Right forelimb (tissue), 1 donor: ENCODE measurements at regions not wholly inside any gene's neighbourhood (a gene's known extent, or its start where the extent isn't known, plus 50 kb on each side); places are given as distances from the start of the nearest gene placed in this dataset.
"Not testable (repeated sequence)": the region's sequence is repeated elsewhere in the genome, so short reads cannot be mapped to it uniquely, and the experiment has no call there.

Experiments used
- DNase-seq: peaks from one replicate; pipeline ENCODE4 v3.0.0-alpha.2; 2018

DNA sequence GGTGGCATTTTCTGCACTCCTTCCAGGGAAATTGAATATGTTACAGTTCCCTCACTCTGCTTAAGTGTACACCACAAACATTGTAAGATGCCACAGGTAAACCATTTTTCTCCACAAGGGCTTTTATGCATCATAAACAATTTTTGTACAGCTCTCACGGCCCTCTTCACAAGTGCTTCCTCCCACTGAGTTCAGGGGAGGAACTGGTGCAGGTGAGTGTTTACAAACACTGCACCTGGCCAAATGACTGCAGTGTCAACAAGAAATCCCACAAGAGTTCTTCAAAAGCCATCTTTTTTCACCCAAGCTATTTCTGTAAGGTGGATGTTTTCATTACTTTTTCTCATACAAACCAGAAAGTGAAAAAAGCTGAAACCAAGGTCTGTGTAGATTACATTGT, 973.2 kb downstream of the AACS start:
- no peak for DNase-seq

DNA sequence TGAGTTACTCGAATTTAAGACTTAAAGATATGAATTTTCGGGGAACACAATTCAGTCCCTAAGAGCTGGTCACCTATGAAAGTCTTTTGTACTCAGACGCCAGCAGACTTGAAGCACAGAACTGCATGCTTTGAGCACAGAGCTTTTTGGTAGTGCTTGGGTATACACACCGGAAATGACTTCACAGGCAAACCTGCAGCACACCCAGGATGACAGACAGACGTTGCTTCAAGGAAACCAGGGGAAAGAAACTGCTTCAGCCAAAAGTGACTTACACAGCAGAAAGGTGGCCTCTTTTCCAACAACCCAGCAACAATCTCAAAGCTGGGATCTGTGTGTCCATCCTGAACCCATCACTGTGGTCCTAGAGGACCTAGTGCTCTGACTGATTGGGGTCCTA, 975.1 kb downstream of the AACS start:
- no peak for DNase-seq

DNA sequence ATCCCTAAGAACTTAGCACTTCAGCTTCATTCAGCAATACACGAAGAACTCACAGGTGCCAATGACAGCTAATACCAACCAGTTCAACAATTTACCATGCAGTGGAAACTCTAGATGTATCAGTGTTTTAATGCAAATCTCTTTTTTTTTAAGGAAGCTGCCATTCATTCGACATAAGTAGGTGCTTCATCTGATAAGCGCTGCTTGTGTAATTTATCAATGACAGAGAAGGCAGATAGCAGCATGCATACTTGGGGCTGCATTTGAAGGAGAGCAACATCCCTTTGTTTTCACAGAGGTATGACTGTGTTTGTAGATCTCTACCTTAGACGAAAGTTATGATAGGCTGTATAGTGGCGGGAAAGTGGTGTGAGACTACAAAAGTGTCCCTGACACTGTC, 977.1 kb downstream of the AACS start:
- no peak for DNase-seq

DNA sequence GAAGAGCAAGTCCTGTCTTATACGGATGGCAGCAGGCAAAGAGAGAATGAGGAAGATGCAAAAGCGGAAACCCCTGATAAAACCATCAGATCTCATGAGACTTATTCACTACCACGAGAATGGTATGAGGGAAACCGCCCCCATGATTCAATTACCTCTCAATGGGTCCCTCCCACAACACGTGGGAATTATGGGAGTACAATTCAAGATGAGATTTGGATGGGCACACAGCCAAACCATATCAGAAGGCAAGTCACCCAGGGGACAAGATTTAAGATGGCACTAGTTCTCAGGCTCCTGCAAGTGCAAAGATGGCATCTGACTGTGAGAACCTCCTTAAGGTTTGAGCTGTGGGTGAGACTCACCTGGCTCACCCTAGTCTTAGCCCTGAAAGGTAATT, 984.3 kb downstream of the AACS start:
- not testable (repeated sequence) for DNase-seq

DNA sequence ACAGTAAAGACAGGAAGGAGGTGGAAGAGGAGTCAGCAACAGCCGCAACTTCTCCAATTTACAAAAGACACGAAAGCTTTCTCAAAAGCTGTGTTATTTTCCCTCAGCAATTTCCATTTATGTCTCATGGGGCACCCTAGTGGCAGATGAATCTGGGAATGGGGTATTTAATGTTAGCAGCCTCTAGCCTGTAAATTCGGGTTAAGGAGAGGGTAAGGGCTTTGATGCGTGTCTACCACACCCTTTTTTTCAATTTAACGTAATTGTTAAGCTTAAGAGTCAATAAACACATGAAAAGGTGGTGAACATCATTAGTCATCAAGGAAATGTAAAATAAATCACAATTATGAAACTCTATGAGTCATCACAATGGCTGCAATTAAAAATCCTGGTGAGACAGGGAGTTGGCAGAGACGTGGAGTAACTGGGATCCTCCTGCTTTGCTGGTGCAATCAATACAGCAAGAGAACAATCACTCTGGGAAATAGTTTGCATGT, 986.4 kb downstream of the AACS start:
- no peak for DNase-seq

DNA sequence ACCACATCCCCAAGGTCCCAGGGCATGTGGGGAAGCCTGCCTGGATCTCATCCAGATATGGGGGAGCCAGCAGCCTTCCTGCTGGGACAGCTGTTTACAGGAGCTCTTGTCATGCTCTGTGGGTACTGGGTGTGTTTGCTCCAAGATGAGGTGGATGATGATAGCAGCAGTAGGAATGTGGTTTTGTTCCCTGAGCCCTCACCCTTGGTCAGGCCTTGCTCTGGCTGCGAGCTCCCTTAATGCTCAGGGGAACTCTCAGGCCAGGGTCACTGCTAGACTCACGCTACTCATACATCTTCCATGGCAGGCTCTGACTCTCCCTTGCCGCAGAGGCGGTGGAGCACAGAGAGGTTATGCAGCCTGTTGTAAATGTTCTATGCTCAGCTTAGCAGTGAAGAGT, 990.3 kb downstream of the AACS start:
- DNase-seq = no peak

DNA sequence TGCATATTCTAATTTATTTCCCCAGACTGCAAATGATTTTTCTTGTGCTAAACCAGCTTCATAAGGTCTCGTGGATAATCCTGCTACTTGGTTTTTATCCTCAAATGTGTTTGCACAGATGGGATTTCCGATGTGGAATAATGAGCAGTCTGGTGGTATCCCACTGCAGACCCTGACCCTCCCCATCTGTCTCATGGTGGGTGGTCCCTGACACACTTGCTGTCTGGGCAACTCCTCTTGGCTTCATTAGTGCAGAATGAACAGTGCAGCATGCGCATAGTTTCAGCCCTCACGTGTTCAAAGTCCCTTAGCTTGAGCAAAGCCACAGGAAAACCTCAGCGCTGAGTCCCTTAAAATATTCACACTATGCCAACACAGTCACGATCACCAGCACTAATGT, 996.5 kb downstream of the AACS start:
- no peak for DNase-seq

DNA sequence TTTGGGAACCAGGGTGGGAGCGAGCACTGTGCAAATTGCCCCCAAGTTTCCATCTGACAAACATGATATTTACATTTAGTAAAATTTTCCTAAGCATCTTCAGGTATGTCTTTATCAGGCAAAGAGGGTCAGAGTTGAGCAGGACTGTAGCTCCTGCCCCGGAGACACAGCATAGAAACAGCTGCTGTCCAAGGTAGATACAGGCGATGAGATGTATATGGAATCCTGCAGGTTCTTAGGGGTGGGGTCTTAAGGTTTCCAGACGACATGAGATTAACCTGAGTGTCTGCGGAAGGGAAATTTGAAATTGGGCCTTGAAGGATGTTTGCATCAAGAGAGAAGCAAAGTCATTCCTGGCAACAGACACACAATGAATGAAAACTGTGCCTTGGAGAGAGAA, 998.8 kb downstream of the AACS start:
- no peak for DNase-seq

DNA sequence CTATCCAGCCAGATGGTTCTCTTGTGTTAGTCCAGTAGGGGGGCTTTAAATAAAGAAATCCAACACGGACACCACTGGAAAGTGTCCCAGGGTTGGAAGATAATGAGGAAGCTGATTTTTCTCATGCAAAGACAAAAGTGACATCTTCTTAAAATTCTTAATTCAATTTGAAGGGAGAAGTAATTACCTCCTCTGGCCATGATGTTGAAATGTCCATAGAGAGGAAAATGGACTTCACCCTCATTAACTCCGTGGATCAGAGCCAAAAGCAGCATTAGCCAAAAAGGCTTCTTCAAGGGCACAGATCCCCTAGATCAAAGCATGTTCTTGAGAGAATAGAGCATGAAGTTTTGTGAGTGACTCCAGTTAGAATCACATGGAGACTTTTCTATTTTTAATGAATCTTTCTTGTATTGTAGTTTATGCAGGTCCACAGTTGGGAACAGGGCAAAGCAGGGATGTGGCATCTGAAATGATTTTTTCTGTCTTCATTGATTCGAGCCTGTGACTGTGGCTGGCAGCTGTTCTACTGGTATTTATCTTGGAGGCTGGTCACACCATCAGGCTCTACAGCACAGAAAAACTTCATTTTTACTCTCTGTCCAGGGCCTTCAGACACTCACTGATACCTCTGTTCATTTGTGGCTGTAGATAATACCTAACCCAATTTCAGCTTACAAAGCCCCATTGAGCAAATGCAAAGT, 1002.5 kb downstream of the AACS start:
- no peak for DNase-seq

DNA sequence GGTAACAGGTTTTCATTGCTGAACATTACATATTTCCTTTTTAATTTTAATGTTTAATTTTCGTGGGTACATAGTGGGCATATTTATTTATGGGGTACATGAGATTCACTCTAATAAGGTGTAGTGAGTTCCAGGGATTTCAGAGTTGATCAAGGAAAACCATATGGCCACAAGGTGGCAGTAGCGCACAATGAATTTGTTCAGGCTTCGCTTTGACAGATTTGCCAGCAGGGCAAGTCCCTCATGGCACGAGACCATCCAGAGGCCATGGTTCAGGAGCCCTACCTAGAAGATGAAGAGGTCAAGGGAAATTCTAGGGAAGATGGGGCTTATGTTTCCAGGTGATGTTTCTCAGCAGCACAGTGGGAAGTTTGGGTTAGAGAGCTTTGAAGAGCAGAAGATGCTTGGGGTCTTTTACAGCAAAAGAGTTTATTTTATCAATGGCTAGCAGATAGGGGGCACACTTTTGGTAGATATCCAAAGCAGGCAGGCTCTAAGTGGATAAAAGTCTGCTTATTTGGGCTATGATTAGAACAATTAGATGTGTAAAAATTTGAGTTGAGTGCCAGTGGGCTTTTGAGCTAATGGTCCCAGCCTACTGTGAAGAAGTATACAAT, 1004.4 kb downstream of the AACS start:
- DNase-seq = no peak

DNA sequence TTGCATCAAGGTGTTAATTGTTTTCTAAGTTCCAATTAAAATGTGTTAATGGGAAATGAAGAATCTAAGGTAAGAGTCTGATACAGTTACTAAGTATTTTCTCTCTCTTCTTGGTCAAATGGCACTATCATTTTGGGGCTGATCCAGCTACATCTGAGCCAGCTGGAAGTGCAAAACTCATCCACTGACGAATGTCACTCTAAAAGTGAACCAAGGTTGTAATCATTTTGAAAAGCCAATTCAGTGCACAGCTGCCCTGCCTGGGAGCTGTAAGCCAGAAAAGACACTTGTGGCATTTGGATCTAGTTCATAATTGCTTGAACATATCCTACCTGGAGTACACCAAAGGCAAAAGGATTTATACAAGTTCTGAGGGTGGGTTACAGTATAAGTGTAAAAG, 1011.3 kb downstream of the AACS start:
- DNase-seq = no peak

DNA sequence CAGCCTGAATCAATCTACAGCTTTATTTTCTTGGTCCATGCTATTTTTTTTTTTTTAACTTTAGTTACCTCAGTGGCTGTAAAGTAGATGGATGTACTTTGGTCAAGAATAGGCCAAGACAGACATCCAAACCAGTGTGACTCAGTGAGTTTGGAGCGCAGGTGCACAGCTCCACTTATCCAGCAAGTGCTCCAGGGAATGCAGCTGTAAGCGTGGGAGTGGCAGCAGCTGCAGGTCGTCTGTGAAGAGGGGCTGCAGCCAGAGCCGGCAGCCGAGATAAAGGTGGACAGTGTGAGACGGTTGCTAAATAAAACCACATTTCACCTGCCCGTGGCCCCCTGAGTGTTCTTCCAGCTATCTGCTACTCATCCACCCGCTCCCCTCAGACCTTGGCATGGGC, 1018.7 kb downstream of the AACS start:
- no peak for DNase-seq

DNA sequence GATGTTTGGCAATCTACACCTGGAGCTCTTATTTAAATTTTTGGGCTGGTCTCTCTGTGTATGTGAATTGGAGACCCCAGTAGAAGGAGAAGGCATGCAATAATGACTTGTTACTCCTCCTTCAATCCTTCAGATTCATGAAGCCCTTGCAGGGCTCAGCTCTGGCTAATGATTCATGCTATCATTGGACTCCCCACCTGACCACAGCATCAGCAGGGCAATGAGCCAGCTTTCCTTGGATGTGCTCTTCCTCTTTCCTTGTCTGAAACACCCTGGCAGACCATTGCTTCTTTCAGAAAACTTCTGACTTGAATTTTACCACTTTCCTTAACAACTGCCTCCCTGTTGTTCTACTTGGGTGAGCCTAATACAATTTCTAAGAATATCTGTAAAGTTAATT, 1019.2 kb downstream of the AACS start:
- DNase-seq = no peak

DNA sequence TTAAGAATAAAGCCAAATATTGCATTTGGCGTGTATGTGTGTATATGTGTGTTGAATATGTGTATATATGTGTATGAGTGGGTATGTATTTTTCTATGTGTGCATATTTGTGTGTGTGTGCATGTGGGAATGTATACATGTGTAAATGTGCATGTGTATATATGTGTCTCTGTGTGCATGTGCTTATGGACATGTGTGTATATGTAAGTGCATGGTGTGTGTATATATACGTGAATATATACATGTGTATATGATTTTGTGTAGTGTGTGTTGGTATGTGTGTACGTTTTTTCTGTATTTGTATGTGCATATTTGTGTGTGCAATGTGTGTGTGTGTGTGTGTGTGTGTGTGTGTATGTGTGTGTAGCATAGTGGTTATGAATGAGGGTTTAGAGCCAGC, 1021.0 kb downstream of the AACS start:
- no peak for DNase-seq

DNA sequence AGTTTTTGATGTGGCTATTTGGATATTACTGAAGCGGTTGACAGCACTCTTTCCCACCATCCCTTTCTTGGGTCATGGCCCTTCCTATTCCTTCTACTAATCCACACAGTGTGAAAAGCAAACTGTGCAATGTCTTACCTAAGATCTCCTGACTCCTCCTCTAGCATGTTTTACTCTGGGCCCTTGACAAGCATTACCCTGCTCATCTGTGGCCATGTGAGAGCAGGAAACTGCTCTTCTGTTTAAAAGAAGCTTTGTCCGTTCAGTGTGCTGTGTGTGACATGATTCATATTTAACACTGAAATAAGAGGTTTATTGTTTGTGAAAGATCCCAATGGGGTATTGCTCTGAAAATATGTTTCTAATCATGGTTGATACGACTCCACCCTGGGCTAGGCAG, 1022.5 kb downstream of the AACS start:
- no peak for DNase-seq

DNA sequence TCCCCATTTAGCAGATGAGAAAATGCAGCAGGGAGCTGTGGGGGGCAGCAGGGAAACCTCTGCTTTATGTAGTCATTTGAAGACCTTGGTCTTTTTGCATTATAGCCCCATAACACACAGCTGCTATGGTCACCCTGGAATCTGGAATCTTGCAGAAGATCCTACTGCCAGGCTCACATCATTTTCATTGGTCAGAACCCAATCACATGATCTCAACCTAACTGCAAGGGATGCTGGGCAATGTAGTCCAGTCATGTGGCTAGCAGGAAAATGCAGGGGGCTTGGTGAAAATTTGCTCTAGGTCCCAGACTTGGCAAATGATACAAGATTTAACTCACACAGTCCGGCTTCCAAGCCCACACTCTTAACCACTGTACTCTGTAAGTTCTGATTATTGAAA, 1028.7 kb downstream of the AACS start:
- DNase-seq = no peak

DNA sequence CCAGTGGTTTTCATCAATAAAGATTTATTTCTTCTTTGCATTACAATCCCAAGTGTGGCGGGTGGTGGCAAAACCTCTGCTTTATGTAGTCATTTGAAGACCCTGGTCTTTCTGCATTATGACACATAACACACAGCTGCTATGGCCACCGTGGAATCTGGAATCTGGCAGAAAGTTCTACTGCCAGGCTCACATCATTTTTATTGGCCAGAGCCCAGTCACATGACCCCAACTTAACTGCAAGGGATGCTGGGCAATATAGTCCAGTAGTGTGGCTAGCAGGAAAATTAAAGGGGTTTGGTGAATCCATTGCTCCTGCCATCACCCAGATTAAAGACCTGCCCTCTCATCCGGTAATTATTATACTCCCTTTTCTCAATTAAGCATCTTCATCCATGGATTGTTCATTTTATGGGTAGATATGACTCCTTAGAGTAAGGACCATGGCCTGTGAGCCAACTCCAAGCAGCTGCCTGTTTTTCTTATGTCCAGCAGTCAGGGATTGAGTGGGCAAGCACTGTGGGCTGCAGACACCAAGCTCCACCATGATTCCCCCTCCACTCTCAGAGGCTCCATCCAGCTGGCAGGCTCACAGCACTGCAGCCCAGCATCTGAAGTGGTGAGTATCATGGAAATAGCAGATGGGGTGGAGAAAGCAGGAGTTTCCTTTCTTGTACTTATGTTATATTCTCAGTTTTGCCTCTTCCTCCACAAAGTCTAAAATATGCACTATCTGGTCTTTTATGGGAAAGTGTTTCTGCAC, 1030.7 kb downstream of the AACS start:
- no peak for DNase-seq

DNA sequence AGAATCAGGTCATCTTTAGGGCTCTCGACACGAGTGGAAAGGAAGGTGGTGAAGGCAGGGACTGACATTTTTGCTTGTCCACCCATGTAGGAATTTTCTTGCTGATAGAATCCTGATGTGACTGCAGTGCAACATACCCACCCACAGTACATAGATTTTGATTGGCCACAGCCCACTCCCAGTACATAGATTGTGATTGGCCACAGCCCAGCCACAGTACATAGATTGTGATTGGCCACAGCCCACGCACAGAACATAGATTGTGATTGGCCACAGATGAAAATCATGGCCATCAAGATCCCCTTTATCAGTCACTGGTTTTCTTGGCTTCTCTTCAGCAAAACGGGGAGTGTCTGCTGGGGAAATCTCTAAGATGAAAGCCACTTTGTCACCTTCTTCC, 1041.5 kb downstream of the AACS start:
- DNase-seq = no peak

DNA sequence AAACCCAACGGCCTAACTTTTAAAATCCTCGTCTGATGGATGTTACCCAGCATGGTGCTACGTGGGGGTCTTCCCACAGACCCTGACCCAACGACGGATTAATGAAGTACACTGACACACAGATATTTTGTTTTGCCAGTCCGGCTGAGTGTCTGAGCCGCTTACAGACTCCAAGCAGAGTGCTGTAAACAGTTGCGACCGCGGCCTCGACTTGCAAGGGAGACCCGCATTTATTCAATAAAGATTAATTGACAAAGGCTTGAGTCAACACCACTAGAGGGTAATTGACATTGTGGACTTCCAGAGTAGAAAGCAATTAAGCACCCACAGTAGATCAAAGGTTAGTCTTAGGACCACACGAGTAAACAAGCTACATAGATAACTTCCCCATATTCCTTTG, 1042.4 kb downstream of the AACS start:
- DNase-seq = no peak

DNA sequence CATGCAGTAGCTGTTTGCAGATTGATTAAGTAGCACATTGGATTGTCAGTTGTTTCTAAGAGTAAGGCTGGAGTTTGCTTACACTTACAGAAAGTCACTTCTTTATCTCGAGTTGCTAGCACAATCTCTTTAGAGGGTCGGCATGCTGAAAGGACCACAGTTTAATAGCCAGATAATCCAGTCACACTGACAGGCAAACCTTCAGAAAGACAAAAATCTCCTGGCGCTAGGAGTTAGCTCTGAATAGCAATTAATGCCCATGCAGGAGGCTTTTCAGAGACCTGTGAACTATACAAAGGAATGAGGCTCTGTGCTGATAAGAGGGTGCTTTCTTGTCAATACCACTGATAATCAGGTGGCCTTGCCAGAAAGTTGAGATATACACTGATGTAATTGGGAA, 1043.0 kb downstream of the AACS start:
- DNase-seq = no peak

DNA sequence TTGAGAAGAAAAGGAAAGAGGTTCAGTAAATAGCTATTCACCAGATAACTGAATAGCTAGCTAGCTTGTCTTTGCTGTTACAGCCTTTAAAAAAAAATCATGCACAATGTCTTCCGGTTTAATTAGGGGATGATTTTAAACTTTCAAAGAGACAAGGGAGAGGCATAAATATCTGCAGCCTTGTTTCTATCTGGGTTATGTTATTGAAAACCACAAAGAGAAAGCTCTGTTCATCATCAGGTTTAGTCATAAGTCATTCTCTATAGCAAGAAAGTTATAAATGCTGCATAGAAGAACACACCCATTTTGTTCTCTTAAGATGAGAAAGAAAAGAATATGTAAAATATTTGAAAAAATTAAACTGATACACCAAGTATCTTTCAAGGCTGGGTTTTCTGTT, 1046.9 kb downstream of the AACS start:
- DNase-seq = no peak

DNA sequence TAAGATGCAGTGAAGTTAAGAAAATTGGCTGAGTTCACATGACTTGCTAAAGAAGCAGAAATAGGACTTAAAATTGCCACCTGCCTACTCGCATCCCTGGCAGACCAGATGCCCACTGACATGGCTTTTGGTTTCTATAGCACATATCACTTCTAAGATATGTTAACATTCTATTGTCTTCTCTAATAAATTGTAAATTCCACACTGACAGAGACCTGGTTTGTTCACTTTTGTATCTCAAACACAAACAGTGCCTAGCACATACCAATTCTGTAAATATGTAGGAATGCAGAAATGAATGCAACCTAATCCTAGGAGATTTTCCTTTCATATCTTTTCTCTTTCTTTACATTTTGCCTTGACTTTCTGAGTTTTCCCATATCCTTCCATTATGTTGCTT, 1047.6 kb downstream of the AACS start:
- no peak for DNase-seq

DNA sequence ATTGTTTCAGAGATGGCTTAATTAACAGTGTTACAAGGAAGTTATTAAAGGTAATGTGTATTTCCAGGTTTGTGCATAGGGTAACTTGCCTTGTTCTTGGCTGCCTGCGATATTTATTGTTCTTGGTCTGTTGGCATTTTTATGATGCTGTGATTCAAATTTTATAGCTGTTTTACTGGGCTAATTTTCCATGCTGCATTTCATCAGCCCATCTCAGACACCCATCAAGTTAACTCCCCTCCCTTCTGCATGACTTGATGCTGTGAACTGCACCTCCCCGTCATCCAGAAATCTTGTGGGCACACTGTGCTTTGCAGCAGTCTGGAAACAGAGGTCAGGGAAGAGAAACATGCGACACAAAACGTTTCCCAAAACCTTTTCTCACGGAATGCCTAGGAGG, 1049.2 kb downstream of the AACS start:
- DNase-seq = no peak

DNA sequence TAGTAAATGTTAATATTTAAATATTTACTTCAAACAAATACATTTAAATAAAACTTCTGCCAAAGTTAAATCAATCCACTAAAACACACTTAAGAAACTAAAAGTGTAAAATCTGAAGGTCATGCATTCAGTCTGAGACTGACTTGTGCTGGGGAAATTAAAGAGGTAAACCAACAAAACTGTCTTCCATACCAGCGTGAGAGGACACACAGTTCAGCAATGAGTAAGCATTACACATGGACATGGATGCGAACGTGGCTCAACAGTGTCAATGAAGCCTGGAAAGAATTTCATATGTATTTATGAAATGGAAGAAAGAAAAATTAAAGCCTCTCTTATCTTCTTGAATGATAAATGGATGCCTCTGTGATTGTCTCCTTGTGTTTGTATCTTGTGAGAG, 1052.3 kb downstream of the AACS start:
- no peak for DNase-seq
